HG02981 (cell line): ENCODE measurements at regions not wholly inside any gene's neighbourhood (a gene's known extent, or its start where the extent isn't known, plus 50 kb on each side); places are given as distances from the start of the nearest gene placed in this dataset.
"Not testable (repeated sequence)": the region's sequence is repeated elsewhere in the genome, so short reads cannot be mapped to it uniquely, and the experiment has no call there.

Source experiments
- ATAC-seq: cut with Tn5 transposase; IDR thresholded peaks from one replicate; pipeline ENCODE4 v1.9.1; 2021; ENCODE audit warnings: mild to moderate bottlenecking, moderate library complexity; ENCODE audit not compliant: unreplicated experiment

DNA sequence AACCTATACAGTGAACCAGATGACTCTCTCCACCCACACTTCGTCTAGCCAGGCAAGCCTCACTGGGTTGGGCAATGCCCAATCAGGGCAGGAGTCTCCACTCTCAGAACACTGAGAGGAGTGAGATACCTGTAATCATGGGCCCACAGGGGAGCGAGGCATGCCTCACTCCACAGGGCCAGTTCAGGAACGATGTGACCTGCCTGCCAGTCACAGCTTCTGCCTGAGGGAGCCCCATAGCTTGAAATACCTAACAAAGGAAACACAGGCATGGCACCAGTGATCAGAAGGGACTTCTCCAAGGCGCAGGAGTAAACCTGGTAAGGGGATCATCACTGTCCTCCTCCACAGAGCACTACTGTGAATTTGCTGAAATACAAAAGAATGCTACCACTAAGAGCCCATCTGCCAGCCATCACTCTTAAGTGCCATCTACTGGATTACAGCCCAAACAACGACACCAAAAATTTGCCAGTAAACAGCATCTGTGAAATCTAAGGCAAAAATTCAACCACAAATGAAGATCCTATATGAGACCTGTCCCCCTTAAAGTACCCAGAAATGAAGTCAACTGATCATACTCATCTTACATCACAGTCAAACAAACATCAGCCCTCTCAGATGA is 689.9 kb upstream of the SEMA6D start:
- ATAC-seq: no peak

DNA sequence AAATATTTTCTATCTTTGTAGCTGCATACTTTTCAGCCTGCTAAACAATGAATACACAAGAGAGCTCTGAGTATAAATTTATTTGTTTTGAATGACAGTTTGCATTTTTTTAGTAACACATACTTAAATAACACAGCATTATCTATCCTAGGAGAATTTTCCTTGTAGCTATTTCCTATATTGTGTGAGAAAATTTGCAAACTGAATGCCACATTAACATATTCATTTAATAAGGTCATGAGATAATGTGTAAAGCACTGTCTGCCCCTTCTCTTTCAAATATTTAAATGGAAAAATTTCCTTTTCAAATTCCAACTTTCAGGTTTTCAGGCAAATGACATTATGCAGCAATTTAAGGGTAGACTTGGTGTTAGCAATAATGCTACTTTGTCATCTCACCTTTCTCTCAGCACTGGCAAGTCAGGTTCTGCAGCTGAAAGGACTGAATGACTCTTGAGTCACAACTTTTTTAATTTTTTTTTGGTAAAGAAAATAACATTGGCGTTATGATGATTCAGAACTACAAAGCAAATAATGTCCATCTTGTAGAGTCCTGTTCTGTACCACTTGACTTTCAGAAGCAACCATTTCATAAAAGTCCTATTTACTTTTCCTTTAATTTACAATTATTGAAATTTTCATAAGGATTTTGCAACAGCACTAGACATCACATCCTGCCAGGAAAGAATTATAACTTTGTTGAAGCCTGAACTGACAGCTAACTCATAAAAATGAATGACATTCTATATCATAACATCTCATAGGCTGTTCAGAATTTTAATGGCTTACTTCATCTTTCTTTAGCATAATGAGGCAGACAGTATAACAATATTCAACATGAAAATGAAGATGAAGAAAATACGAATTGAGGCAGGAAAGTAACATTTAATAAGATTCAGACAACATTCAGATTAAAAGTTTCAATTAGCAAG is 681.6 kb upstream of the SEMA6D start:
- no peak for ATAC-seq

DNA sequence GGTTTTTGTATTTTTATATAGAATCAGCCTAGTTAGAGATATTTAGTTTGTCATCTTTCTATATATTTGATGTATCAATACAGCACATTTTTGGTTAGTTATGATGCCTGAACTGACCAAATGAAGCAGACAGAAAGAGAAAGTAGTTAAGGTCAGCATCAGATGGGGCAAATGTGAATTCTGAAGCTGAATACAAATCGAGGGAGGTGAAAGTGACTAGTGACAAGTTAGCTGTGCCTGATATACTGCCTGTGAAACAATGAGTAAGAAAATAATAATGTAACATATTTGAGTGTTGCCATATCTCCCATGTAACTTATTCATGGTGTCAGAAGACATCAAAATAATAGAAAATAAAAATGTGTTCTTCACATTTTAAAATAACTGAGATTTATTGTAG is 680.3 kb upstream of the SEMA6D start:
- no peak for ATAC-seq

DNA sequence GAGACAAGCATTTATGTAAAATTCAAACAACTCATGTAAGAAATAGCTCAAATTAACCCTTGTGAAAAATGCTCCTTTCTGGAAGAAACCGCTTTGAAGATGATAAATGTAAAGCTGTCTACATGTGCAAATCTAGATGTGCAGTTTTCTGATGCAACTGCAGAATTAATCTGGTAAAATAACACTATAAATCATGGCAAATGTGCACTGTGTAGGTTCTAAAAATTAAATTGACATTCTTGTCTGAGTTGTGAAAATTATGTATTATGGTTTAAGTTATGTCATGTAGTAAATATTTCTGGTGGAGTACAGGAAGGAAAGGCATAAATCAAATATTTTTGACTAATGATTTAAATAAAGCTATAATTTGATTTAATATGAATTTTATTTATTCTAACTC is 678.1 kb upstream of the SEMA6D start:
- ATAC-seq: no peak

DNA sequence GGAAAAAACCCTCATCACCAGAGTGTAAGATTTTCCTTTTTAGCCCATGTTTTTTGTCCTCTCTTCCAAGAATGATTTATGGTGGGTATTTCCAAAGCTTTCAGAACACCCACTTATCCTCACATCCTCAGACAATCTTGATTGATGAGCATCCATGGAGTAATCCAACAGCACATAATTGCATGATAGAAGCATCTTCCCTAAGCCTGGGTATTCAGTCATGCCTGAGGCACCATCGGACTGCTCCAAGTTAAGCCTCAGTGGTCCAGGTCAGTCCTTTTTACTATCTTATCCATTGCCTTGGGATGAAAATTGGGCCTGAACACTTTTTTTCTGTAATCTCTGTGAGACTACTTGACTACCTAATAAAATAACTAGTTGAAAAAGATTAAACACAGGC is 676.0 kb upstream of the SEMA6D start:
- no peak for ATAC-seq

GRCh38 chr15:47047981-47048380 is 669.3 kb upstream of the SEMA6D start:
- not testable (repeated sequence) for ATAC-seq

DNA sequence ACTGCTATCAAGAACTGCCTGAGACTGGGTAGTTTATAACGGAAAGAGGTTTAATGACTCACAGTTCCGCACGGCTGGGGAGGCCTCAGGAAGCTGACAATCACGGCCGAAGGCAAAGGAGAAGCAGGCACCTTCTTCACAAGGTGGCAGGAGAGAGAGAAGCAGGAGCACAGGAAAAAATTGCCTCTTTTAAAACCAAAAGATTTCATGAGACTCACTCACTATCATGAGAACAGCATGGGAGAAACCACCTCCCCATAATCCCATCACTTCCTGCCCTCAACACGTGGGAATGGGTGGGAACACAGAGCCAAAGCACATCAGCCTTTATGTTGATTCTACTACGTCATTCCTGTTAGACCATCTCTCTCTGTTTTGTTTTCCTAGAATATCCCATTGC is 650.9 kb upstream of the SEMA6D start:
- ATAC-seq: no peak

GRCh38 chr15:47077846-47078245 is 639.5 kb upstream of the SEMA6D start:
- not testable (repeated sequence) for ATAC-seq

DNA sequence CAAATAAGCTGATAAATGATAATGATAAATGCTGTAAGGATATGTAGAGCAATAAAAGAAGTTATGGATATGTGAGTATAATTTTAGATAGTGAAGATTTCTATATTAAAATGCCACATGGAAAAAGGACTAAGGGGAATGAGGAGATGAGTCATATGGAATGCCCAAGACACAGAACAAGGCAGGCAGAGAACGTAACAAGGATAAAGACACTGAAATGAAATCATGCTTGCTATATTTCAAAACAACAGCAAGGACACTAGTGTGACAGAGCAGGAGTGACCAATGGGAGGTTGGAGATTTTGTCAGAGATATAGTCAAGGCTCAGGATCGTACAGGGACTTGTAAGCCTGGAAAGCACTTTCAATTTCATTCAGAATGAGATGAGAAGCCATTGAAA is 621.5 kb upstream of the SEMA6D start:
- ATAC-seq: no peak

- not testable (repeated sequence) for ATAC-seq
Observed at GRCh38 chr15:47098526-47098925, 618.8 kb upstream of the SEMA6D start.

DNA sequence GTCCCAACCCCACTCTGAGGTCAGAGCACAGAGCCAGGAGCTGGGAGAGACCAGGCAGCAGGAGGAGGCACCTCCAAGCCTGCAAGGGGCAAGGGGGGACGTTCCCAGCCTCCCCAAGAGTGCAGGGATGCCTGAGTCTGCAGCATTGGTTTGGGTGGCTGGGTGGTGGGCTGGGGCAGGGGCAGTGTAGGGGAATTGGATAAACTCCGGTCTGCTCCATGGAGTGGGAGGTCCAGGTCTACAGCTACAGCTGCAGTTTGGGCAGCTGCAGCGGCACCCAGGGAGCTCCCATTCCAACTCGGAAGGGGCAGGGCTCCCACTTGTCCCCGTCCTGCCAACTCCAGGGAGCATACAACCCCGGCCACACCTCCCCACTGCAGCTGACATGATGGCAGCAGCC is 617.5 kb upstream of the SEMA6D start:
- not testable (repeated sequence) for ATAC-seq

DNA sequence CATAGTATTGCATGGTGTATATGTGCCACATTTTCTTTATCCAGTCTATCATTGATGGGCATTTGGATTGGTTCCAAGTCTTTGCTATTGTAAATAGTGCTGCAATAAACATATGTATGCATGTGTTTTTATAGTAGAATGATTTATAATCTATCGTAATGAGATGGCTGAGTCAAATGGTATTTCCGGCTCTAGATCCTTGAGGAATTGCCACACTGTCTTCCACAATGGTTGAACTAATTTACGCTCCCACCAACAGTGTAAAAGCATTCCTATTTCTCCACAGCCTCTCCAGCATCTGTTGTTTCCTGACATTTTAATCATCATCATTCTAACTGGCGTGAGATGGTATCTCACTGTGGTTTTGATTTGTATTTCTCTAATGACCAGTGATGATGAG is 608.5 kb upstream of the SEMA6D start:
- ATAC-seq: not testable (repeated sequence)

DNA sequence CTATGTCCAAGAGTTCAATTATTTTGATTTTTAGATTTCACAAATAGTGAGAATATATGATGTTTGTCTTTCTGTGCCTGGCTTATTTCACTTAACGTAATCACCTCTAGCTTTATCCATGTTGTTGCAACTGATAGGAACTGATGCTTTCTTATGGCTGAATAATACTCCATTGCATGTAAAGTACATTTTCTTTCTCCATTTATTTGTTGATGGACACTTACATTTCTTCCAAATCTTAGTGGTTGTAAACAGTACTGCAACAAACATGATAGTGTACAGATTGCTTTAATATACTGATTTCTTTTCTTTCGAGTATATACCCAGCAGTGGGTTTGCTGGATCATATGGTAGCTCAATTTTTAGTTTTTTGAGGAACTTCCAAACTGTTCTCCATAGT is 600.6 kb upstream of the SEMA6D start:
- ATAC-seq: no peak

GRCh38 chr15:47119349-47119748 is 598.0 kb upstream of the SEMA6D start:
- ATAC-seq: no peak

DNA sequence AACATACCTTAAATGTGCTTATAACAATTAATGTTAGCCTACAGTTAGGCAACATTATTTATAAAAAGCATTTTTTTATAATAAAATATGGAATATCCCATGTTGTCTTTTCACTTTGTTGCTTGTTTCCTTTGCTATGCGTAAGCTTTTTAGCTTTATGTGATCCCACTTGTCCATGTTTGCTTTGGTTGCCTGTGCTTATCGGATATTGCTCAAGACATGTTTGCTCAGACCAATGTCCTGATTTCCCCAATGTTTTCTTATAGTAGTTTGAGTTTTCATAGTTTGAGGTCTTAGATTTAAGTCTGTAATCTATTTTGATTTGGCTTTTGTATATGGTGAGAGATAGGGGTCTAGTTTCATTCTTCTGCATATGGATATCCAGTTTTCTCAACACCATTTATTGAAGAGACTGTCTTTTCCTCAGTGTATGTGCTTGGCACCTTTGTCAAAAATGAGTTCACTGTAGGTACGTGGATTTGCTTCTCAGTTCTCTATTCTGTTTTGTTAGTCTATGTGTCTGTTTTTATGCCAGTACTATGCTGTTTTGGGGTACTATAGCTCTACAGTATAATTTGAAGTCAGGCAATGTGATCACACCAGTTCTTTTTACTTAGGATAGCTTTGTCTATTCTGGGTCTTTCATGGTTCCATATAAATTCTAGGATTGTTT is 592.7 kb upstream of the SEMA6D start:
- no peak for ATAC-seq

- no peak for ATAC-seq
Observed at GRCh38 chr15:47129033-47129432, 588.3 kb upstream of the SEMA6D start.

- not testable (repeated sequence) for ATAC-seq
Observed at GRCh38 chr15:47131450-47131849, 585.9 kb upstream of the SEMA6D start.

GRCh38 chr15:47135267-47135666 is 582.0 kb upstream of the SEMA6D start:
- no peak for ATAC-seq

DNA sequence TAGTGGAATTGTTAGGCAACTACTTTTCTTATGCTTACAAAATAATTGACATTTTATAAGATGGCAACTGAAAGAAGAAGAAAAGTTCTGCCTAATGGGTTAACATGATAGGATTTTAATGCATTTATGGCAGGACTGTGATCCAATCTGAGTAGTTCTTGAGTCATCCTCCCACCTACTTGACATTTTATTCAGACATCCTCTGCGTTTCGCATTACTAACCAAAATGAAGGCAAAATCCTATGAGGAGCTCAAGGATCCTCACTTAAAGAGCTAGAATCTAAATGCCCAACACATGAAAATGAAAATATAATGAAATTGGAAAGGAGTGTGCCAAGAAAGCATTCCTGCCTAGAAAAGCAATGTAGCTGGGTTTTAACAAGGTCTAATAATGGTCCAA is 581.1 kb upstream of the SEMA6D start:
- no peak for ATAC-seq

GRCh38 chr15:47139965-47140364 is 577.3 kb upstream of the SEMA6D start:
- no peak for ATAC-seq

DNA sequence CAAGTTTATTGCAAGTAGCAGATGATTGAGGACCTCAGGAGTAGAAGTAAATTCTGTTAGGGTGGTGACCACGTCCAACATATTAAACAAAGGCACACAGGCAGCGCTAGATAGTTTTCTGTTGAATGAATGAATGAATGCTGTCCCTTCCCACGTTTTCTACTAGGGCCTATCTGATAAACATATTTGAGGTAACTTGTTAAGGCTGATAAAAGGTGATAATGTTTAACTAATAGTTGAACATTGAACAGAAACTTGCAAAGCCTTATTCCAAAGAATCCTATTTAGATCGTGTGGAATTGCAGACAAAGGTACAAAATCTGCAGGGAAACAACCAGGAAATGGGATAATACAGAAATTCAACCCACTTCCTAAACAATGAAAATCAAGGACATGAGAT is 559.5 kb upstream of the SEMA6D start:
- ATAC-seq: no peak

GRCh38 chr15:47158573-47158972 is 558.7 kb upstream of the SEMA6D start:
- ATAC-seq: no peak
